Subcutaneous abdominal adipose tissue (tissue), 5 donors: ENCODE measurements at regions not wholly inside any gene's neighbourhood (a gene's known extent, or its start where the extent isn't known, plus 50 kb on each side); places are given as distances from the start of the nearest gene placed in this dataset.

Experiments
- H3K27ac ChIP-seq: one replicate; pipeline ENCODE4 v1.7.0; 2013; ENCODE audit warnings: low read depth, mild to moderate bottlenecking, inconsistent platforms, low read length, moderate library complexity
- H3K27me3 ChIP-seq, 5 donors: one replicate each; pipeline ENCODE4 v1.7.0; 2013; ENCODE audit warnings: low read length in 5 of 5, inconsistent platforms in 1 of 5; ENCODE audit not compliant: control insufficient read depth in 5 of 5, insufficient read depth in 4 of 5
- H3K36me3 ChIP-seq, 5 donors: one replicate each; pipeline ENCODE4 v1.7.0; 2013; ENCODE audit warnings: low read length in 5 of 5; ENCODE audit not compliant: control insufficient read depth in 5 of 5, insufficient read depth in 5 of 5
- H3K4me1 ChIP-seq, 5 donors: one replicate each; pipeline ENCODE4 v1.7.0; 2013; ENCODE audit warnings: low read length in 5 of 5, mild to moderate bottlenecking in 3 of 5, moderate library complexity in 1 of 5; ENCODE audit not compliant: control insufficient read depth in 5 of 5, insufficient read depth in 5 of 5
- H3K4me3 ChIP-seq, 5 donors: one replicate each; pipeline ENCODE4 v1.7.0; 2013; ENCODE audit warnings: low read length in 5 of 5, low read depth in 1 of 5
- H3K9ac ChIP-seq, 5 donors: one replicate each; pipeline ENCODE4 v1.7.0; 2013; ENCODE audit warnings: low read length in 5 of 5, mild to moderate bottlenecking in 4 of 5, moderate library complexity in 3 of 5
- H3K9me3 ChIP-seq, 5 donors: one replicate each; pipeline ENCODE4 v1.7.0; 2013; ENCODE audit warnings: low read length in 5 of 5; ENCODE audit not compliant: control insufficient read depth in 5 of 5
- donor health status: healthy.
- donor health status: healthy.
- donor health status: healthy.
- donor health status: healthy.
- donor health status: healthy.

GRCh38 chr11:97506076-97506759, 1116.4 kb downstream of the JRKL start:
- no peaks in the 10 kb centered on the region for H3K9me3 ChIP-seq
- no peaks in the 10 kb centered on the region for H3K4me1 ChIP-seq
- H3K27ac ChIP-seq: no peak overlapping the region
- H3K9ac ChIP-seq: no peak overlapping the region
- no peaks in the 10 kb centered on the region for H3K36me3 ChIP-seq
- no peak overlapping the region for H3K4me3 ChIP-seq
- no peaks in the 10 kb centered on the region for H3K27me3 ChIP-seq

- H3K4me1 ChIP-seq: no peaks in the 10 kb centered on the region
- H3K9ac ChIP-seq: no peak overlapping the region
- no peaks in the 10 kb centered on the region for H3K36me3 ChIP-seq
- H3K27me3 ChIP-seq: no peaks in the 10 kb centered on the region
- H3K9me3 ChIP-seq: no peaks in the 10 kb centered on the region
- H3K4me3 ChIP-seq: no peak overlapping the region
- H3K27ac ChIP-seq: no peak overlapping the region
These were observed 1124.6 kb downstream of the JRKL start for GRCh38 chr11:97514446-97514845.

DNA sequence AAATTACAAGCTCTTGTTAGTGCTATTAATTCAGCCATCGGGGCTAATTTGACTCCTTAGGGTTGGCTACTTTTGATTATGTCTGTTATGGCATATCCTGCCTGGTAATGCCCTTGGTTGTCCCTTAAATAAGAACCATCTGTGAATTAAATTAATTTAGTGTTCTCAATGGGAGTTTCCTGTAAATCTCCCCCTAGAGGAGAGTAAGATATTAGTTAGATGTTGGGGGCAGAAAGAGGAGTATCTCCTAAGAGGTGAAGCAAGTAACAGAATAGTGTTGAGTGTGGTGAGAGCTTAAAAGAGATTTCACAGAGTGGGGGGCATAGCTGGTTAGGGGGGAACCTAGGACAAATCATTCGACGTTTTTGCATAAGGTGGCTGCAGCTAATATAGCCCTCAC, 1126.9 kb downstream of the JRKL start:
- H3K9me3 ChIP-seq: peaks cover 0 to 4% (median 0%) of the 10 kb centered on the region in 5 donors
- no peaks in the 10 kb centered on the region for H3K4me1 ChIP-seq
- H3K9ac ChIP-seq: no peak overlapping the region
- no peak overlapping the region for H3K4me3 ChIP-seq
- no peaks in the 10 kb centered on the region for H3K36me3 ChIP-seq
- no peak overlapping the region for H3K27ac ChIP-seq
- no peaks in the 10 kb centered on the region for H3K27me3 ChIP-seq

- H3K4me1 ChIP-seq: no peaks in the 10 kb centered on the region
- H3K9me3 ChIP-seq: peaks cover 0 to 4% (median 0%) of the 10 kb centered on the region in 5 donors
- H3K36me3 ChIP-seq: no peaks in the 10 kb centered on the region
- no peak overlapping the region for H3K9ac ChIP-seq
- H3K27ac ChIP-seq: no peak overlapping the region
- H3K27me3 ChIP-seq: no peaks in the 10 kb centered on the region
- no peak overlapping the region for H3K4me3 ChIP-seq
These were observed 1135.5 kb downstream of the JRKL start for GRCh38 chr11:97525273-97525672.

DNA sequence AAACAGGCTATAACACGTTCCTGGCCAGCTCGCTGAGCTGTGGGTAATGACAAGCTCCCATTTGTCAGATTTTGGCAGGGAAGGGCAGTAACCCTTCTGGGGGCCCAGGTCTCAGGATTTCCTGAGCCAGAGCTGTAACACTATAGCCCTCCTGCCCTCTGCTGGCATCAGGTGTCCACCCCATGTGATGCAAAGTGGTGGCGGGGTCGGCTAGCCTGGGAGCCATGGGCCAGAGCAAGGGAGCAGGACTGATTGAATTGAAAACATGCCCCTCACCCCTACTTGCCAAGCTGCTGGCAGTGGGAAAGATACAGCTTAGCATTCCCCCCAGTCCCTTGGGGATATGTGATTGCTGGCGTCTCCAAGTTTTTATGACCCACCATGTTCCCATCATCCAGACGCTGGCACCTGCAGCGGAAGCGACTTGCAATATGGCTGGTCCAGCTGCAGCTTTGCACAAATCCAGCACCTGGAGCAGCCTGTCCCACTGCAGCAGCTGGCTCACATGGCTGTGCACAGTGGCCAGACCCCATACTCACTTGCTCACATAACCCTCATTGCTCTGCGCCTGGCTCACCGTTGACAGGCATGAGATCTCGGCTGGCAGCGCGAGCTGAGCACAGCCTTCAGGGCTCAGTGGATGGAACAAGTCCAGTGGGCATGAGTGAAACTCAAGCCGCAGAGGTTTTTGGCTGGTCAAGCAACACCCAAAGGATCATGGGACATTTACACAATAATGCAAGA, 1147.8 kb downstream of the JRKL start:
- Histone ChIP-seq H3K27ac (no peak overlapping the region), H3K27me3 (no peaks in the 10 kb centered on the region), H3K9me3 (peaks cover 0 to 7% (median 3%) of the 10 kb centered on the region in 5 donors), H3K36me3 (no peaks in the 10 kb centered on the region), H3K4me1 (no peaks in the 10 kb centered on the region), H3K4me3 (no peak overlapping the region), H3K9ac (no peak overlapping the region)

- Histone ChIP-seq H3K9me3 (peaks cover 0 to 7% (median 2%) of the 10 kb centered on the region in 5 donors), H3K4me3 (no peak overlapping the region), H3K27me3 (no peaks in the 10 kb centered on the region), H3K9ac (no peak overlapping the region), H3K4me1 (no peaks in the 10 kb centered on the region), H3K27ac (no peak overlapping the region), H3K36me3 (no peaks in the 10 kb centered on the region)
These were observed 1154.6 kb downstream of the JRKL start for GRCh38 chr11:97544431-97544830.

- no peak overlapping the region for H3K4me3 ChIP-seq
- H3K27me3 ChIP-seq: no peaks in the 10 kb centered on the region
- H3K36me3 ChIP-seq: no peaks in the 10 kb centered on the region
- H3K4me1 ChIP-seq: no peaks in the 10 kb centered on the region
- H3K9ac ChIP-seq: no peak overlapping the region
- H3K9me3 ChIP-seq: no peaks in the 10 kb centered on the region
- no peak overlapping the region for H3K27ac ChIP-seq
These were observed 1158.5 kb downstream of the JRKL start for GRCh38 chr11:97548280-97548679.

DNA sequence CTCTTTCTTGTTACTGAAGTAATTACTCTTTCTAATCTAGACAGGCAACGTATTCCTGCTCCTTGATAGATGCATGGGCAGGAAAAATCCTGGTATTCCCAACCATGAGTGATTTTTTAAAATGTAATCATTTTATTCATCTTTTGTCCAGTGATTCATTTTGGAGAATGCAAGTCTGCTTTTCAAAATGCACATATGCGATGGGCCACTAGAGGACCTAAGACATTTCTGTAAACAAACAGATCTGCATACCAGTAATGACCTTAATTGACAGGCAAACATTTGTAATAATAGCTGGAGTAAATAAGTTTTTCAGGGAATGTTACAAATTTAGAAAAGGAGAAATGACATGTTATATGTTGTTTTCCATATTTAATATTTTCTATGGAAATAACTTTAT, 1167.6 kb downstream of the JRKL start:
- no peaks in the 10 kb centered on the region for H3K36me3 ChIP-seq
- H3K27me3 ChIP-seq: no peaks in the 10 kb centered on the region
- H3K4me3 ChIP-seq: no peak overlapping the region
- H3K4me1 ChIP-seq: no peaks in the 10 kb centered on the region
- H3K27ac ChIP-seq: no peak overlapping the region
- no peak overlapping the region for H3K9ac ChIP-seq
- no peaks in the 10 kb centered on the region for H3K9me3 ChIP-seq

DNA sequence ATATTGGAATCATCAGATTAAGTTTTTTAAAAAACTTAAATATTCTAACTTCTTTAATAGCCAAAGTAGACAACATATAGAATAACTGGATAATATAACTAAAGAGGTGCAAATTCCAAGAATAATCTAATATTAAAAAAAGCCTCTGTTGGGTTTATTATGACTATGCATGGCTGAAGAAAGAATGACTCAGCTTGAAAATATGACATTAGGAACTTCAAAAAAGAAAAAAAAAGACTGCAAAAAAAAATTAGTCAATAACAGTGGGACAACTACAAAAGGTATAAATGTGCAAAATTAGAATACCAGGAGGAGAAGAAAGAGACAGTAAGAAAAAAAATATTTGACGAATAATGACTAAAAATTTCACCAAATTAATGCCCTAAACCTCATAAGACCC, 1178.0 kb downstream of the JRKL start:
- H3K4me3 ChIP-seq: no peak overlapping the region
- H3K4me1 ChIP-seq: no peaks in the 10 kb centered on the region
- no peak overlapping the region for H3K27ac ChIP-seq
- peaks cover 0 to 7% (median 2%) of the 10 kb centered on the region in 5 donors for H3K9me3 ChIP-seq
- no peaks in the 10 kb centered on the region for H3K27me3 ChIP-seq
- H3K9ac ChIP-seq: no peak overlapping the region
- no peaks in the 10 kb centered on the region for H3K36me3 ChIP-seq

DNA sequence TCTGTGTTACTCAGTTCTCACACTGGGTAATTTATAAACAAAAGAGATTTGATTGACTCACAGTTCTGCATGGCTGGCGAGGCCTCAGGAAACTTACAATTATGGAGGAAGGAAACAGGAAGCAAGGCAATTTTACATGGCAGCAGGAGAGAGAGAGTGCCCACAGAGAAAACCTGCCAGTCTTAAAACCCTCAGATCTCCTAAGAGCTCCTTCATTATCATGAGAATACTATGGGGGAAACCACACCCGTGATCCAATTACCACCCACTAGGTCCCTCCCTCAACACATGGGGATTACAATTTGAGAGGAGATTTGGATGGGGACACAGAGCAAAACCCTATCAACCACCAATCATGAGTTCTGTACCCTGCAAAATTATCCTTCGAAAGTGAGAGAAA, 1180.8 kb downstream of the JRKL start:
- Histone ChIP-seq H3K36me3 (no peaks in the 10 kb centered on the region), H3K9me3 (peaks cover 0 to 7% (median 2%) of the 10 kb centered on the region in 5 donors), H3K27me3 (no peaks in the 10 kb centered on the region), H3K4me1 (no peaks in the 10 kb centered on the region), H3K4me3 (no peak overlapping the region), H3K9ac (no peak overlapping the region), H3K27ac (no peak overlapping the region)
